GM12875 (cell line): ENCODE measurements at regions not wholly inside any gene's neighbourhood (a gene's known extent, or its start where the extent isn't known, plus 50 kb on each side); places are given as distances from the start of the nearest gene placed in this dataset.

Source experiments
- H3K4me3 ChIP-seq: one replicate; pipeline ENCODE4 v1.5.1; 2011; ENCODE audit warnings: low read depth, low read length, control low read depth
- CTCF ChIP-seq: IDR thresholded peaks from 2 replicates; pipeline ENCODE4 v1.5.1; 2011; ENCODE audit warnings: low read depth, mild to moderate bottlenecking, control low read depth, inconsistent platforms, low read length, moderate library complexity, borderline replicate concordance; ENCODE audit not compliant: insufficient read depth

- H3K4me3 ChIP-seq = no peak overlapping the region
- TF ChIP-seq CTCF = no peak
These were observed 226.7 kb upstream of the MCTP2 start for GRCh38 chr15:94004697-94005096.

GRCh38 chr15:94002041-94002440 is 229.3 kb upstream of the MCTP2 start:
- H3K4me3 ChIP-seq = no peak overlapping the region
- TF ChIP-seq CTCF = no peak

- no peak for TF ChIP-seq CTCF
- no peak overlapping the region for H3K4me3 ChIP-seq
These were observed 230.0 kb upstream of the MCTP2 start for GRCh38 chr15:94001255-94001801.

DNA sequence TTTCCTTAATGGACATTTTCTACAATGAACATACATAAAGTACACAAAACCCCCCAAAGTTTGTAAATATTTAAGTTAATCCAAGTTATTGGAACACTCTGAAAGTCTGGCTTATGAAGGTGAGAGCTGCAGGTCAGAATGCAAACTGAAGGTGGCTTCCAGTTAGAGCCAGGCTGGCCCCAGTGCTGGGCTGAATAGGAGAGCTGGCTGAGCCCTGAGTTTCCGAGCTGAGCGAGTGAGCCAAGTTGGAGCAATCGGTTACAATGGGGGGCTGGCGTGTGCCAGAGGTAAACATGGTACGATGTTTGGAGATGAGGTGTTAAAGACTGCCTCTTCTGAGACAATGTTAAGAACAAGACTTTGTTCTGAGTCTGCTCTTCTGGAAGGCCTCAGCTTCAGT is 230.8 kb upstream of the MCTP2 start:
- no peak overlapping the region for H3K4me3 ChIP-seq
- TF ChIP-seq CTCF = no peak

GRCh38 chr15:93997071-93997658 is 234.2 kb upstream of the MCTP2 start:
- peak; percentile 48; the same call in 1 of the 2 replicates for TF ChIP-seq CTCF

DNA sequence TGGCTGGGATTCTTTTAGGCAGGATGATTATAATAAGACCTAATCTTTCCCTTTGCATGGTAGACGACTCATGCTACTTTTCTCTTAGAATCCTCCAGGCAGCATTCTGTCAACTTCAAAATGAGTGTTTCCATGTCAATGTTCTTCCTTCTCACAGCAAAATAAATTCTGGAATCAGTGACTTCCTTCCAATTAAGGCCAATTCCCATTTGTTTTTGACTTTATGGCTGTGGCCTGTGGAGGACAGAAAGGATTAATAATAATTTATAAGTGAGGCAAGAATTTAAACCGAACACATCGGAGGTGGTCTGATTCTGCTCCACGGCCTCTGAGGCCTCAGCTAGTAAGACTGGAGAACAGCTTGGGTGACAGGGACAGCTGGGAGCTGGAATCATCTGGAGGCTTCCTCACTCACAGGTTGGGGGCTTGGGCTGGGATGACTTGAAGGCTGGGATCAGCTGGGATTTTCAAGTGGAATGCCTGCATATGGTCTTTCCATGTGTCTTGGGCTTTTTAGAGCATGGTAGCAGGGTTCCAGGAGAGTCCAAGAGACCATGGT is 241.8 kb upstream of the MCTP2 start:
- TF ChIP-seq CTCF = no peak
- H3K4me3 ChIP-seq = no peak overlapping the region

More at GRCh38 chr15:93997071-93997658, 234.2 kb upstream of the MCTP2 start:
- H3K4me3 ChIP-seq = no peak overlapping the region

- TF ChIP-seq CTCF = no peak
- no peak overlapping the region for H3K4me3 ChIP-seq
These were observed 244.3 kb upstream of the MCTP2 start for GRCh38 chr15:93987068-93987467.
